ENCODE measurements at regions not wholly inside any gene's neighbourhood (a gene's known extent, or its start where the extent isn't known, plus 50 kb on each side); places are given as distances from the start of the nearest gene placed in this dataset.

- H3K4me2 ChIP-seq (ENCODE audit: low read length), result no peak overlapping the region
- no peaks in the 10 kb centered on the region for H4K20me1 ChIP-seq (ENCODE audit: insufficient read depth)
- H3K9ac ChIP-seq (ENCODE audit: low read length), result no peak overlapping the region
- no peaks in the 10 kb centered on the region for H3K79me2 ChIP-seq (replicated peaks; ENCODE audit: insufficient read depth, low read length)
- no peak overlapping the region for H2AFZ ChIP-seq (ENCODE audit: low read depth, low read length)
- H3K36me3 ChIP-seq (ENCODE audit: insufficient read depth, low read length), result no peaks in the 10 kb centered on the region
- no peaks in the 10 kb centered on the region for H3K27me3 ChIP-seq (ENCODE audit: insufficient read depth, low read depth, low read length)
- no peak overlapping the region for H3K4me3 ChIP-seq (ENCODE audit: low read length)
- TF ChIP-seq, protein P1, sequence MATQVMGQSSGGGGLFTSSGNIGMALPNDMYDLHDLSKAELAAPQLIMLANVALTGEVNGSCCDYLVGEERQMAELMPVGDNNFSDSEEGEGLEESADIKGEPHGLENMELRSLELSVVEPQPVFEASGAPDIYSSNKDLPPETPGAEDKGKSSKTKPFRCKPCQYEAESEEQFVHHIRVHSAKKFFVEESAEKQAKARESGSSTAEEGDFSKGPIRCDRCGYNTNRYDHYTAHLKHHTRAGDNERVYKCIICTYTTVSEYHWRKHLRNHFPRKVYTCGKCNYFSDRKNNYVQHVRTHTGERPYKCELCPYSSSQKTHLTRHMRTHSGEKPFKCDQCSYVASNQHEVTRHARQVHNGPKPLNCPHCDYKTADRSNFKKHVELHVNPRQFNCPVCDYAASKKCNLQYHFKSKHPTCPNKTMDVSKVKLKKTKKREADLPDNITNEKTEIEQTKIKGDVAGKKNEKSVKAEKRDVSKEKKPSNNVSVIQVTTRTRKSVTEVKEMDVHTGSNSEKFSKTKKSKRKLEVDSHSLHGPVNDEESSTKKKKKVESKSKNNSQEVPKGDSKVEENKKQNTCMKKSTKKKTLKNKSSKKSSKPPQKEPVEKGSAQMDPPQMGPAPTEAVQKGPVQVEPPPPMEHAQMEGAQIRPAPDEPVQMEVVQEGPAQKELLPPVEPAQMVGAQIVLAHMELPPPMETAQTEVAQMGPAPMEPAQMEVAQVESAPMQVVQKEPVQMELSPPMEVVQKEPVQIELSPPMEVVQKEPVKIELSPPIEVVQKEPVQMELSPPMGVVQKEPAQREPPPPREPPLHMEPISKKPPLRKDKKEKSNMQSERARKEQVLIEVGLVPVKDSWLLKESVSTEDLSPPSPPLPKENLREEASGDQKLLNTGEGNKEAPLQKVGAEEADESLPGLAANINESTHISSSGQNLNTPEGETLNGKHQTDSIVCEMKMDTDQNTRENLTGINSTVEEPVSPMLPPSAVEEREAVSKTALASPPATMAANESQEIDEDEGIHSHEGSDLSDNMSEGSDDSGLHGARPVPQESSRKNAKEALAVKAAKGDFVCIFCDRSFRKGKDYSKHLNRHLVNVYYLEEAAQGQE (IDR thresholded peaks at IDR 0.05; ENCODE audit: borderline replicate concordance), result no peak
- TF ChIP-seq, protein P2, sequence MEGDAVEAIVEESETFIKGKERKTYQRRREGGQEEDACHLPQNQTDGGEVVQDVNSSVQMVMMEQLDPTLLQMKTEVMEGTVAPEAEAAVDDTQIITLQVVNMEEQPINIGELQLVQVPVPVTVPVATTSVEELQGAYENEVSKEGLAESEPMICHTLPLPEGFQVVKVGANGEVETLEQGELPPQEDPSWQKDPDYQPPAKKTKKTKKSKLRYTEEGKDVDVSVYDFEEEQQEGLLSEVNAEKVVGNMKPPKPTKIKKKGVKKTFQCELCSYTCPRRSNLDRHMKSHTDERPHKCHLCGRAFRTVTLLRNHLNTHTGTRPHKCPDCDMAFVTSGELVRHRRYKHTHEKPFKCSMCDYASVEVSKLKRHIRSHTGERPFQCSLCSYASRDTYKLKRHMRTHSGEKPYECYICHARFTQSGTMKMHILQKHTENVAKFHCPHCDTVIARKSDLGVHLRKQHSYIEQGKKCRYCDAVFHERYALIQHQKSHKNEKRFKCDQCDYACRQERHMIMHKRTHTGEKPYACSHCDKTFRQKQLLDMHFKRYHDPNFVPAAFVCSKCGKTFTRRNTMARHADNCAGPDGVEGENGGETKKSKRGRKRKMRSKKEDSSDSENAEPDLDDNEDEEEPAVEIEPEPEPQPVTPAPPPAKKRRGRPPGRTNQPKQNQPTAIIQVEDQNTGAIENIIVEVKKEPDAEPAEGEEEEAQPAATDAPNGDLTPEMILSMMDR (IDR thresholded peaks at IDR 0.05; ENCODE audit: poor library complexity, severe bottlenecking), result no peak
- TF ChIP-seq TAF1 (IDR thresholded peaks at IDR 0.05; ENCODE audit: low read depth) (no peak), EZH2 (IDR thresholded peaks at IDR 0.05; ENCODE audit: borderline replicate concordance, insufficient read depth, low read length, poor library complexity, severe bottlenecking) (no peak), SMC3 (conservative IDR thresholded peaks at IDR 0.05; ENCODE audit: poor library complexity) (no peak), POLR2AphosphoS5 (IDR thresholded peaks at IDR 0.05) (no peak)
- no peaks in the 10 kb centered on the region for H3K9me3 ChIP-seq (ENCODE audit: low read length)
- H3F3A ChIP-seq (ENCODE audit: insufficient read depth, low read length, poor library complexity, severe bottlenecking), result no peaks in the 10 kb centered on the region
- no peaks in the 10 kb centered on the region for H3K9me2 ChIP-seq (ENCODE audit: insufficient read depth, low read length)
- H3K27ac ChIP-seq (ENCODE audit: low read length), result no peak overlapping the region
Observed at GRCh38 chr3:195008816-195009215, 262.1 kb downstream of the XXYLT1 start.

DNA sequence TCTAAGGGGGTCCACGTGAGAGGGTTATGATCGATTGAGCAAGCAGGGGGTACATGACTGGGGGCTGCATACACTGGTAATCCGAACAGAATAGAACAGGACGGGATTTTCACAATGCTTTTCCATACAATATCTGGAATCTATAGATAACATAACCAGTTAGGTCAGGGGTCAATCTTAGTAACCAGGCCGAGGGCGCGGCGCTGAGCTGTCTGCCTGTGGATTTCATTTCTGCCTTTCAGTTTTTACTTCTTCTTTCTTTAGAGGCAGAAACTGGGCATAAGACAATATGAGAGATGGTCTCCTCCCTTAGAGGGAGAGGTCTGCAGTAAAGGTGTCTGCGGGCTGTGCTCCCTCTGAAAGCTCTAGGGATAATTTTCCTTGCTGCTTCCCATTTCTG lies 261.3 kb downstream of the XXYLT1 start:
- Histone ChIP-seq H3K4me3 (ENCODE audit: low read length) (no peak overlapping the region), H3K4me2 (ENCODE audit: low read length) (no peak overlapping the region), H3K27ac (ENCODE audit: low read length) (no peak overlapping the region), H2AFZ (ENCODE audit: low read depth, low read length) (no peak overlapping the region), H4K20me1 (ENCODE audit: insufficient read depth) (no peaks in the 10 kb centered on the region), H3K79me2 (replicated peaks; ENCODE audit: insufficient read depth, low read length) (no peaks in the 10 kb centered on the region), H3K9ac (ENCODE audit: low read length) (no peak overlapping the region), H3K27me3 (ENCODE audit: insufficient read depth, low read depth, low read length) (no peaks in the 10 kb centered on the region), H3F3A (ENCODE audit: insufficient read depth, low read length, poor library complexity, severe bottlenecking) (no peaks in the 10 kb centered on the region), H3K36me3 (ENCODE audit: insufficient read depth, low read length) (no peaks in the 10 kb centered on the region), H3K9me2 (ENCODE audit: insufficient read depth, low read length) (no peaks in the 10 kb centered on the region), H3K9me3 (ENCODE audit: low read length) (no peaks in the 10 kb centered on the region)
- no peak for TF ChIP-seq MXI1 (conservative IDR thresholded peaks at IDR 0.05; ENCODE audit: poor library complexity, severe bottlenecking)
- TF ChIP-seq EP300 (conservative IDR thresholded peaks at IDR 0.05; ENCODE audit: poor library complexity, severe bottlenecking), result no peak
- no peak for TF ChIP-seq POLR2AphosphoS5 (IDR thresholded peaks at IDR 0.05)
- no peak for TF ChIP-seq SMC3 (conservative IDR thresholded peaks at IDR 0.05; ENCODE audit: poor library complexity)
- TF ChIP-seq, protein P1 (IDR thresholded peaks at IDR 0.05; ENCODE audit: borderline replicate concordance), result no peak
- no peak for TF ChIP-seq TAF1 (IDR thresholded peaks at IDR 0.05; ENCODE audit: low read depth)
- TF ChIP-seq RAD21 (conservative IDR thresholded peaks at IDR 0.05), result no peak
- no peak for TF ChIP-seq EZH2 (IDR thresholded peaks at IDR 0.05; ENCODE audit: borderline replicate concordance, insufficient read depth, low read length, poor library complexity, severe bottlenecking)
- TF ChIP-seq, protein P2 (IDR thresholded peaks at IDR 0.05; ENCODE audit: poor library complexity, severe bottlenecking), result no peak
